PC-3 (cell line): ENCODE measurements at regions not wholly inside any gene's neighbourhood (a gene's known extent, or its start where the extent isn't known, plus 50 kb on each side); places are given as distances from the start of the nearest gene placed in this dataset.

Source experiments
- ATAC-seq: fragments of 200-7000 bp; cut with Tn5 transposase; 2 replicates; pipeline ENCODE4 v1.9.1; 2020; ENCODE audit warnings: mild to moderate bottlenecking, moderate library complexity
- BruUV-seq: library from RNA; stranded (reverse); fragments of 400-500 nt; replicated peaks from 2 replicates; lab custom pipeline; 2021; lab: Mats Ljungman, UMichigan
- CTCF ChIA-PET: fragments of 300-600 bp; sonication (Branson Sonifier 250); formaldehyde crosslinking; loops from one replicate; lab custom pipeline; 2022; ENCODE audit warnings: antibody characterized with exemption; lab: Charles Lee
- POLR2A ChIA-PET: fragments of 300-600 bp; sonication (Branson Sonifier 250); formaldehyde crosslinking; loops from one replicate; lab custom pipeline; 2022; ENCODE audit warnings: antibody characterized with exemption; ENCODE audit not compliant: unreplicated experiment; lab: Charles Lee
- DNase-seq: peaks from one replicate; pipeline ENCODE4 v3.0.0-alpha.2; 2015
- H2AFZ ChIP-seq: fragments of 300-600 bp; sonication (generic); 2 replicates; pipeline ENCODE4 v1.6.0; 2016; ENCODE audit warnings: antibody characterized with exemption, low read length
- H3F3A ChIP-seq: fragments of 300-600 bp; sonication (generic); one replicate; pipeline ENCODE4 v1.6.0; 2017; ENCODE audit warnings: antibody characterized with exemption, low read length, control low read depth, mild to moderate bottlenecking; ENCODE audit not compliant: unreplicated experiment
- H3K27ac ChIP-seq: fragments of 300-600 bp; sonication (generic); 2 replicates; pipeline ENCODE4 v1.5.1; 2016; ENCODE audit warnings: mild to moderate bottlenecking, low read length
- H3K27me3 ChIP-seq: fragments of 300-600 bp; sonication (generic); 2 replicates; pipeline ENCODE4 v1.6.1; 2016; ENCODE audit warnings: low read length, mixed read lengths
- H3K36me3 ChIP-seq: fragments of 300-600 bp; sonication (generic); 2 replicates; pipeline ENCODE4 v1.6.1; 2016; ENCODE audit warnings: low read depth, mixed run types, low read length, mixed read lengths
- H3K4me1 ChIP-seq: fragments of 300-600 bp; sonication (generic); 2 replicates; pipeline ENCODE4 v1.5.1; 2016; ENCODE audit warnings: low read length; ENCODE audit not compliant: insufficient read depth
- H3K4me2 ChIP-seq: fragments of 300-600 bp; sonication (generic); 2 replicates; pipeline ENCODE4 v1.6.0; 2016; ENCODE audit warnings: low read length
- H3K4me3 ChIP-seq: fragments of 300-600 bp; sonication (generic); 2 replicates; pipeline ENCODE4 v1.5.1; 2016; ENCODE audit warnings: mild to moderate bottlenecking, low read length, mixed read lengths
- H3K79me2 ChIP-seq: fragments of 300-600 bp; sonication (generic); 2 replicates; pipeline ENCODE4 v1.6.1; 2017; ENCODE audit warnings: low read length, mixed read lengths
- H3K9ac ChIP-seq: fragments of 300-600 bp; sonication (generic); 2 replicates; pipeline ENCODE4 v1.6.0; 2016; ENCODE audit warnings: mild to moderate bottlenecking, low read length
- H3K9me2 ChIP-seq: fragments of 300-600 bp; sonication (generic); replicated peaks from 2 replicates; pipeline ENCODE4 v1.6.1; 2016; ENCODE audit warnings: mixed run types, low read length, mixed read lengths
- H3K9me3 ChIP-seq: fragments of 300-600 bp; sonication (generic); 2 replicates; pipeline ENCODE4 v1.6.1; 2016; ENCODE audit warnings: low read length, mixed read lengths
- H4K20me1 ChIP-seq: fragments of 300-600 bp; sonication (generic); 2 replicates; pipeline ENCODE4 v1.6.1; 2016; ENCODE audit warnings: low read length, mixed read lengths
- EZH2 ChIP-seq: fragments of 300-600 bp; sonication (generic); IDR thresholded peaks from one replicate; pipeline ENCODE4 v1.6.1; 2017; ENCODE audit warnings: antibody characterized with exemption, mild to moderate bottlenecking, low read length; ENCODE audit not compliant: unreplicated experiment
- EZH2phosphoT487 ChIP-seq: fragments of 300-600 bp; sonication (generic); IDR thresholded peaks from 2 replicates; pipeline ENCODE4 v1.6.1; 2018; ENCODE audit warnings: mild to moderate bottlenecking, antibody characterized with exemption, low read length, borderline replicate concordance
- intact Hi-C: fragments of 100-400 bp; cut with micrococcal nuclease; formaldehyde crosslinking; loops from 2 replicates; pipeline ENCODE4 v1.9.0; 2023
- TF ChIP-seq, protein P1 (sequence below): fragments of 300-600 bp; sonication (generic); conservative IDR thresholded peaks from 2 replicates; pipeline ENCODE4 v1.5.1; 2017; ENCODE audit warnings: antibody characterized with exemption, low read depth, mild to moderate bottlenecking, low read length

DNA sequence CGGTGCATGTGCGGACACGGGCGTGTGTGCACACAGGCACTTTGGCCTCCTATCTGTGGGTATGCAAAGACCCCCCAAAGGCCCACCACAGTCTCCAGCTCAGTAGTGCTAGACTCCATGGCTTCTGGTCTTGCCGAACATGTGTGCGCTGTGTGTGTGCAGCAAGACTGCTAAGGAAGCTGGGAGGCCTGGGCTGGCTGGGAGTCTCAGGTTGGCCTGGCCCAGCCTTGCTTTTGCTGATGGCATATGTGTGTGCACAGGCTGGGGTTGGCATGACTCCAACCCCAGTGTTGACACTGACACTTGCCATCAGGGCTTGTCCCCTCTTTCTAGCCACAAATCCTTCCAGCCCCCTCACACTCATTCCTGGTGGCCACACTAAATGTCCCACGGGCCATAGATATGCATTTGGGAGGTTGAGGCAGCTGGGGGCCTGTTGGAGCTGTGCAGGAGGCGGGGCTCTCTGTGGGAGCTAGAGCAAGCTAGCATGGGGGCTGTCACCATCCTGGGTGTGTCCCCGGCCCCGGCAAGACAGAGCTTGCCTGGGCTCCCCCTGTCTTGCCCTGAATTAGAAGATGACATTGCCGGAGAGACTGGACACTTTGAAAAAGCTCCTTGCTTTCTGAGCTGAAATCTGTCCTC, 60.9 kb upstream of the NECTIN1 start:
- Histone ChIP-seq H2AFZ (no peak overlapping the region), H3K9me2 (no peaks in the 10 kb centered on the region), H3K27ac (no peak overlapping the region), H3K9ac (no peak overlapping the region), H3K36me3 (no peaks in the 10 kb centered on the region), H3K4me2 (no peak overlapping the region), H3K27me3 (peaks cover 40% of the 10 kb centered on the region), H4K20me1 (no peaks in the 10 kb centered on the region), H3F3A (no peaks in the 10 kb centered on the region), H3K4me1 (no peaks in the 10 kb centered on the region), H3K79me2 (no peaks in the 10 kb centered on the region), H3K4me3 (no peak overlapping the region), H3K9me3 (no peaks in the 10 kb centered on the region)
- intact Hi-C loops, result no loop called here
- ChIA-PET POLR2A (no interaction called here), CTCF (no interaction called here)
- no peak for DNase-seq
- ATAC-seq, result no peak
- TF ChIP-seq, protein P1, sequence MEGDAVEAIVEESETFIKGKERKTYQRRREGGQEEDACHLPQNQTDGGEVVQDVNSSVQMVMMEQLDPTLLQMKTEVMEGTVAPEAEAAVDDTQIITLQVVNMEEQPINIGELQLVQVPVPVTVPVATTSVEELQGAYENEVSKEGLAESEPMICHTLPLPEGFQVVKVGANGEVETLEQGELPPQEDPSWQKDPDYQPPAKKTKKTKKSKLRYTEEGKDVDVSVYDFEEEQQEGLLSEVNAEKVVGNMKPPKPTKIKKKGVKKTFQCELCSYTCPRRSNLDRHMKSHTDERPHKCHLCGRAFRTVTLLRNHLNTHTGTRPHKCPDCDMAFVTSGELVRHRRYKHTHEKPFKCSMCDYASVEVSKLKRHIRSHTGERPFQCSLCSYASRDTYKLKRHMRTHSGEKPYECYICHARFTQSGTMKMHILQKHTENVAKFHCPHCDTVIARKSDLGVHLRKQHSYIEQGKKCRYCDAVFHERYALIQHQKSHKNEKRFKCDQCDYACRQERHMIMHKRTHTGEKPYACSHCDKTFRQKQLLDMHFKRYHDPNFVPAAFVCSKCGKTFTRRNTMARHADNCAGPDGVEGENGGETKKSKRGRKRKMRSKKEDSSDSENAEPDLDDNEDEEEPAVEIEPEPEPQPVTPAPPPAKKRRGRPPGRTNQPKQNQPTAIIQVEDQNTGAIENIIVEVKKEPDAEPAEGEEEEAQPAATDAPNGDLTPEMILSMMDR, result no peak
- no peak for TF ChIP-seq EZH2phosphoT487
- TF ChIP-seq EZH2, result no peak
- BruUV-seq, result no TSS peak

DNA sequence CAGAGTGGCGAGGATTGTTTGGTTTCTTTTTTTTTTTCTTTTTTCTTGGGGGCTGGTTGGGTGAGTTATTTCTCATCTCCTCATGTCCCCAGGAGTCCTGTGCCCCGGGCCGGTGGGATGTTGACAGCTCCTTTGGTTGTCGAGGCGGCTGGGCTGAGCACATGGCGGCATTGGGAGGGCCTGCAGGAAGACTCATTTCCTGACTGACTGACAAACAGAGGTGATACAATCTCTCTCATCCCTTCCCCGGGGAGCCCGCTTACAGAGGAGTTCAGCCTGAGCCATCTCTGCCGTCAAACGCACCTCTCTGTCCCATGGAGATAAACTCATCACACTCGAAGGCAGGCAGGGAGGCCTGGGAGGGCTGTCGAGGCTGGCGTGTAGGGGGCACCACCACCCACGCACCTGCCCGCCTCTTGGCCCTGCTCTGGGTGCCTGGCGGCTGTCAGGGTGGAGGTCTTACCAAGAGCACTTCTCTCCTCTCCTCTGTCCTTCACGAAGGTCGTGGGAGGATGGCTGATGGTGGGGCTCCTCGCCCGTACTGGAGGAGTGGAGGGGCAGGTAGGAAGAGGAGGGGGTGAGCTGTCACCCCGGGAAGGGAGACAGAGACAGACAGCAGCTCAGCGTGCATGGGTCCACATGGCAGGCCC, 60.0 kb upstream of the NECTIN1 start:
- Histone ChIP-seq H3K9me3 (no peaks in the 10 kb centered on the region), H3K4me1 (no peaks in the 10 kb centered on the region), H3K79me2 (no peaks in the 10 kb centered on the region), H4K20me1 (no peaks in the 10 kb centered on the region), H3K9me2 (no peaks in the 10 kb centered on the region), H3K27me3 (peaks cover 35% of the 10 kb centered on the region), H3F3A (no peaks in the 10 kb centered on the region), H2AFZ (no peak overlapping the region), H3K4me2 (no peak overlapping the region), H3K36me3 (no peaks in the 10 kb centered on the region), H3K27ac (no peak overlapping the region), H3K9ac (no peak overlapping the region), H3K4me3 (no peak overlapping the region)
- no TSS peak for BruUV-seq
- no peak for DNase-seq
- POLR2A ChIA-PET, result no interaction called here
- intact Hi-C loops, result no loop called here
- TF ChIP-seq, protein P1, result no peak
- TF ChIP-seq EZH2phosphoT487 (no peak), EZH2 (no peak)
- ATAC-seq, result no peak
- CTCF ChIA-PET, result no interaction called here
